ENCODE measurements at regions not wholly inside any gene's neighbourhood (a gene's known extent, or its start where the extent isn't known, plus 50 kb on each side); places are given as distances from the start of the nearest gene placed in this dataset.

- BruUV-seq (replicated peaks), result no TSS peak
- H3K27ac ChIP-seq (ENCODE audit: low read depth, low read length, poor library complexity, severe bottlenecking), result no peak overlapping the region
- intact Hi-C loops (cut with micrococcal nuclease; ENCODE audit: unreplicated experiment), result no loop called here
Measured at GRCh38 chr15:38894243-38894948, 329.8 kb upstream of the RASGRP1 start.

GRCh38 chr15:38895326-38896255, 331.0 kb upstream of the RASGRP1 start:
- no peaks in the 10 kb centered on the region for H3K4me1 ChIP-seq (ENCODE audit: insufficient read depth, low read length, poor library complexity, severe bottlenecking)
- ChIA-PET CTCF (no interaction called here), POLR2A (ENCODE audit: low non-redundant PET) (no interaction called here)
- no peak overlapping the region for H3K4me3 ChIP-seq (ENCODE audit: low read depth, low read length, poor library complexity, severe bottlenecking)
- no peak overlapping the region for H3K27ac ChIP-seq (ENCODE audit: low read depth, low read length, poor library complexity, severe bottlenecking)
- BruUV-seq (replicated peaks), result no TSS peak
- TF ChIP-seq CTCF (conservative IDR thresholded peaks at IDR 0.05; ENCODE audit: low read depth, low read length), result no peak
- no peak for TF ChIP-seq EZH2 (IDR thresholded peaks at IDR 0.05; ENCODE audit: borderline replicate concordance, low read depth, low read length, poor library complexity, severe bottlenecking)
- H3K36me3 ChIP-seq (ENCODE audit: insufficient read depth, low read length, poor library complexity, severe bottlenecking), result no peaks in the 10 kb centered on the region
- no peaks in the 10 kb centered on the region for H3K9me3 ChIP-seq (ENCODE audit: low read depth, low read length, poor library complexity, severe bottlenecking)
- DNase-seq (ENCODE audit: low spot score), result no peak
- no peaks in the 10 kb centered on the region for H3K27me3 ChIP-seq (replicated peaks; ENCODE audit: insufficient read depth, low read depth, low read length, poor library complexity)
- intact Hi-C loops (cut with micrococcal nuclease; ENCODE audit: unreplicated experiment), result no loop called here

More at GRCh38 chr15:38894243-38894948, 329.8 kb upstream of the RASGRP1 start:
- Histone ChIP-seq H3K4me3 (ENCODE audit: low read depth, low read length, poor library complexity, severe bottlenecking) (no peak overlapping the region), H3K4me1 (ENCODE audit: insufficient read depth, low read length, poor library complexity, severe bottlenecking) (no peaks in the 10 kb centered on the region), H3K9me3 (ENCODE audit: low read depth, low read length, poor library complexity, severe bottlenecking) (no peaks in the 10 kb centered on the region), H3K27me3 (replicated peaks; ENCODE audit: insufficient read depth, low read depth, low read length, poor library complexity) (no peaks in the 10 kb centered on the region), H3K36me3 (ENCODE audit: insufficient read depth, low read length, poor library complexity, severe bottlenecking) (no peaks in the 10 kb centered on the region)
- no peak for TF ChIP-seq EZH2 (IDR thresholded peaks at IDR 0.05; ENCODE audit: borderline replicate concordance, low read depth, low read length, poor library complexity, severe bottlenecking)
- TF ChIP-seq CTCF (conservative IDR thresholded peaks at IDR 0.05; ENCODE audit: low read depth, low read length), result no peak
- CTCF ChIA-PET, result no interaction called here
- POLR2A ChIA-PET (ENCODE audit: low non-redundant PET), result no interaction called here
- DNase-seq (ENCODE audit: low spot score), result no peak

- Histone ChIP-seq H3K4me1 (ENCODE audit: insufficient read depth, low read length, poor library complexity, severe bottlenecking) (no peaks in the 10 kb centered on the region), H3K27ac (ENCODE audit: low read depth, low read length, poor library complexity, severe bottlenecking) (no peak overlapping the region), H3K36me3 (ENCODE audit: insufficient read depth, low read length, poor library complexity, severe bottlenecking) (no peaks in the 10 kb centered on the region), H3K27me3 (replicated peaks; ENCODE audit: insufficient read depth, low read depth, low read length, poor library complexity) (no peaks in the 10 kb centered on the region), H3K4me3 (ENCODE audit: low read depth, low read length, poor library complexity, severe bottlenecking) (no peak overlapping the region), H3K9me3 (ENCODE audit: low read depth, low read length, poor library complexity, severe bottlenecking) (no peaks in the 10 kb centered on the region)
- intact Hi-C loops (cut with micrococcal nuclease; ENCODE audit: unreplicated experiment), result no loop called here
- ChIA-PET CTCF (no interaction called here), POLR2A (ENCODE audit: low non-redundant PET) (no interaction called here)
- DNase-seq (ENCODE audit: low spot score), result no peak
- BruUV-seq (replicated peaks), result no TSS peak
- TF ChIP-seq CTCF (conservative IDR thresholded peaks at IDR 0.05; ENCODE audit: low read depth, low read length), result no peak
- TF ChIP-seq EZH2 (IDR thresholded peaks at IDR 0.05; ENCODE audit: borderline replicate concordance, low read depth, low read length, poor library complexity, severe bottlenecking), result no peak
Measured at GRCh38 chr15:38896647-38897046, 332.0 kb upstream of the RASGRP1 start.
